Suppressor macrophage (primary cell): ENCODE measurements at regions not wholly inside any gene's neighbourhood (a gene's known extent, or its start where the extent isn't known, plus 50 kb on each side); places are given as distances from the start of the nearest gene placed in this dataset.

Experiments used
- DNase-seq, 4 experiments: peaks; one replicate each; pipeline ENCODE4 v3.0.0-alpha.2; 2020 to 2022

- DNase-seq, result no peak
These were observed 106.3 kb upstream of the GDF10 start for GRCh38 chr10:47193666-47194065.

DNA sequence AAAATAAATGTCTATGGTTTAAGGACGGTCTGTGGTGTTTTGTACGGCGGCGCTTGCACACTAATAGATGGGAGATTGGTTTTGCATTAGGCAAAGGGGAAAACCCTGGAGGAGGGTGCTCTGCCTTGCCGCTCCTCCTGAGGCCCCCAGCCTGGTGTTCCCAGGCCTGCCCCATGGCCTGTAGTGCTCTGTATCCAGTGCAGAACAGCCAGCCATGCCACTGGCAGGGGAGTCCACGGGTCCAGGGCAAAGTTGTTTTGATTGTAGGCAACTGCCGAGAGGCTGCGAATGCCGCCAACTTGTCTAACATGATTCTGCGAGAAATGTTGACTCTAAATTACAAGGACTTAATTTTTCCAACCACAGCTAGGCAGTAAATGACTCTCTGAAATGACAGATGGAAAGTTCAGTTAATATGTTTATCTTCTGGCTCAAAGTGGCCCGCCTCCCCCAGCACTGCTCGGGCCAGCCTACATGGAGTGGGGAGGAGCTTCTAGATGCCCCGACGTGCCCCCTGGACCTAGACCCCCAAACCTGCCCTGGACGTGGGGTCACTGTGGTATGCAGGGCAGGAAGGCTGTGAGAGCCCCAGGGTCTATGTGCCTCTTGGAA, 104.6 kb upstream of the GDF10 start:
- DNase-seq, result no peak

DNA sequence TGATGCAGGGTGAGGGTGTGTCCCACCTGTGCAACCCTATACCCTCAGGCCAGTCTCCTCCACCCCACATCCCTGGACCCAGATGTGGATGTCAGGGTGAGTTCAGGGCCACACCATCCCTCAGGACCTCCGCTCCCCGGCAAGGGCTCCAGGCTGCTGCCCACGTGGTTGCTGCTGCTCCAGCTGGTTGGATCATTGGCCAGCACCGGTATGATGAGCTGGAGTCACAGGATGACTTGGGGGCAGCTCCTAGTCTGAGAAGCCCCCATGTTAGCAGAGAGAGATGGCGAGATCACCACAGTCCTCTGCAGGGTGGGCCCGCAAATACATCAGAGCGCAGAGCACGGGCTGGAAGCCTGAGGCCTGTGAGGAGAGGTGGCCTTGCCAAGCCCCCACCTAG, 103.3 kb upstream of the GDF10 start:
- no peak for DNase-seq

DNA sequence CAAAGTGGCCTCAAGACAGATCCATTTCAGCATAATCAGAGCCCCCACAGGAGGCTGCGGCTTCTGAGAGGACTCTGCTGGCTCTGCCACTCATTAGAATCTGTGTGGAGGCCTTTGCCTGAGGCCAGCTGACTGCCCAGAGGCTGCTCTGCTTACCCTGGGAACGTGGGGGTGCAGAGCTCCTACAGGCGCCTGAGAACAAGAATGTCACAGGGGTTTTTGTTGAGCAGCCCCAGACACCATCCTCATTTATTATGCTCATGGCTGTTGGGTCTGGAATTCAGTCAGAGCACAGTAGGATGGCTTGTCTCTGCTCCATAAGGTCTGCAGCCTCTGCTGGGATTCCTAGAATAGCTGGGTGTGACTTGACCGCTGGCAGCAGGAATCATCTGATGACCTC, 101.8 kb upstream of the GDF10 start:
- no peak for DNase-seq

DNA sequence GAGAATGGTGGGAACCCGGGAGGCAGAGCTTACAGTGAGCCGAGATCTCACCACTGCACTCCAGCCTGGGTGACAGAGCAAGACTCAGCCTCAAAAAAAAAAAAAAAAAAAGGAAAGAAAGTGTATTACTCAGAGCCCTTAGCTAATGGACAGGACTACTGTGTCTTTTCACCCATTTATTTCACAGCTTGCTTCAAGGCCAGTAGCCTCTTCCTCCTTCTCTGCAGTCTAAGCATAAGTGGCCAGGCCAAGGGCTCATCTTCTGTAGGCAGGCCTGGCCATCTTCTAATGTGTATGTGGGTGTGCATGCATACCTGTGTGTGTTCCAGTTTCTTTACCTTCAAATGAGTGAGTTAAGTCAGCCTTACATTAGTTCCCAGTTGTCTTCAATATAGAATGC, 94.8 kb upstream of the GDF10 start:
- peak in 3 of 4 experiments; percentile 26 to 55 (median 46) for DNase-seq

DNA sequence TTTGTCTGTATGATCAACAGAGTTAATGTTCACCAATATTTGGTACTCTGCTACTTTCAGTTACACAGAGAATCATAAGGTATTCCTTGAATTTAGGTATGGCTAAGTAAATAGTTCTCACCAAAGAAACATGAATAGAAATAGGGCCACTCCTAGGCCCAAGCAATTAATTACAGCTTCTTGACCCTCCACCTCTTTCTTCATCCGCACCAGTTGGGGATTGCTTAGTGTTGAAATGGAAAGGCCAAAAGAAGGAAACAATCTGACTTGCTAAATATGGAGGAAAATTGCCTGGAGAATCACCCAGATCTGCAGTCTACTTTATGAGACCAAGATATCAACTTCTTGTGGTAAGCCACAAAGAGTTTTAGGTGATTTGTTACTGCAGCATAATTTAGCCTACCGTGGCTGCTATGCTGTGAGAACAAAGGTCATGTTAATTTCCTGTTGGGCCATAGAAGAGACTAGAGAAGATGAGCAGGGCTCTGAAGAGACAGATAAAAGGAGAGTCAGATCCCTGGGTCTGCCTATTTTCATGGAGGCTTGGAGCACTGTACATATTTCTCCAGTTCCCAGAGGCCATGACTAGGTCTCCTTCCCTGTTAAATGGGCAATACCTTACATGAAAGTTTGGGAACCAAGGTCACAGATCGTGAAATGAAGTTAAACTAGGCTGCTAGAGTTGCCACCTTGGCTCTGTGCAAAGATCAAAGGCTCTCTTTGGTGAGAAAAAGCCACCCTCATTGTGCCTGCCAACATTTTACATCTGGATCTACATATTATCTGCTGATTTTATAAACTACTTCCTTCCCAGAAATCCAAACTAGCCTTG, 93.3 kb upstream of the GDF10 start:
- no peak for DNase-seq

DNA sequence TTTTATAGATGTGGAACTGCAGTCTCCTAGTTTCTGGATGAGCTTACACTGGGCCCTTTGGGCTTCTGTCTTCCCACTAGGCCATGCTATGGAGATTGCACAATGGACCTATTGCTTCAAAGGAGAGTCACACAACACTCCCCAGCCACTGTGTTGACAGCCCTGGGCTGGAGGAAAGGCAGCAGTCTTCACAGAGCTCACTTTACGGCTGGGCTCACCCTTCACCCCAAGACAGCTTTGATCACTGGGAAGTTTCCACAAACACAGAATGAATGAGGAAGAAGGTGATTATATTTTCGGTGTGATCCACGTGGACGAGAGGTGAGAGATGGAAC, 92.7 kb upstream of the GDF10 start:
- peak; percentile 68 to 85 (median 80) for DNase-seq

DNA sequence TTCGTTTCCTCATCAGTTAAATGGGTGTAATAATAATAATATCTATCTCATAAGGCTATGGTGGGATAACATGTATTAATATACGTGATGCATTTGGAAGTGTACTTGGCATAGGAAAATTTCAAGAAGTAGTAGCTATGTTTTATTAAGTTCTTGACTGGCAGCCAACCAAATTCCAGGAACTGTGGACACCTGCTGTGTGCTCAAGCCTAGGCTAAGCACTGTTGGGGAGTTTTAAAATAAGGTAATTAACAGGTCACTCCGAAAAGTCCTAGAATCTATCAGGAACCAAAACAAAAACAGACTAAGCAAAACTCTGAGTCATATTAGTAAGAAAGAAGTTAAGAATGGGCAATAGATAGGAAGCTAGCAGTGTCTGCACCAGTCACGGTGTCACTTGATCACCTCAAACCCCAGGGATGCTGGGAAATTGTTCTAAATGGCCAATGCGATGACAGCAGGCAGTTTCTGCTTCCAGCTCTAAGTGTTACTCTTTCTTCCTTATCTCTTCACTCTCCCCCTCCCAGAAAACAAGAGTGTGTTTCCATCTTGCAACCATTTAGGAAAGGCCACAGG, 92.0 kb upstream of the GDF10 start:
- no peak for DNase-seq

- DNase-seq, result no peak
These were observed 90.5 kb upstream of the GDF10 start for GRCh38 chr10:47209466-47209865.

- DNase-seq, result no peak
These were observed 85.5 kb upstream of the GDF10 start for GRCh38 chr10:47214520-47214919.

GRCh38 chr10:47217113-47217512, 82.9 kb upstream of the GDF10 start:
- DNase-seq, result no peak

DNA sequence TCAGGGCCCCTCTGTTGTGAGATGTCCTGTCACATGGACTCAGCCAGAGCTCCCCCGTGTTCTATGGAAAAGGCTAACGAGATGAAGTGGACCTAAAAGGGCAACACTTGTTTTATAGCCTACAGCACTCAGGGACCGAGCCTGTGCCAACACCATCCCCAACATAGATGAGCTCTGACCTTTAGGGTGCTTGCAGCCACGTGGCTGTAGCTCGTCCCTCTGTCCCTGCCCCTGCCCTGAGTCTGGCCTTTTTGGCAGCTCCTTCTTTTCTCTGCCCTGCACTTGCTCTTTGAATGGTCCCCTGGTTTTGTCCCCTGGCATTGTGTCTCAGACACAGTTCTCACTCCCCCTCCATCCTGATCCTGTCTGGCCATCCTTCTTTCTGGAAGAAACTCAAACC, 81.2 kb upstream of the GDF10 start:
- no peak for DNase-seq

GRCh38 chr10:47222461-47222860, 77.5 kb upstream of the GDF10 start:
- DNase-seq, result no peak

GRCh38 chr10:47223236-47223635, 76.8 kb upstream of the GDF10 start:
- no peak for DNase-seq

DNA sequence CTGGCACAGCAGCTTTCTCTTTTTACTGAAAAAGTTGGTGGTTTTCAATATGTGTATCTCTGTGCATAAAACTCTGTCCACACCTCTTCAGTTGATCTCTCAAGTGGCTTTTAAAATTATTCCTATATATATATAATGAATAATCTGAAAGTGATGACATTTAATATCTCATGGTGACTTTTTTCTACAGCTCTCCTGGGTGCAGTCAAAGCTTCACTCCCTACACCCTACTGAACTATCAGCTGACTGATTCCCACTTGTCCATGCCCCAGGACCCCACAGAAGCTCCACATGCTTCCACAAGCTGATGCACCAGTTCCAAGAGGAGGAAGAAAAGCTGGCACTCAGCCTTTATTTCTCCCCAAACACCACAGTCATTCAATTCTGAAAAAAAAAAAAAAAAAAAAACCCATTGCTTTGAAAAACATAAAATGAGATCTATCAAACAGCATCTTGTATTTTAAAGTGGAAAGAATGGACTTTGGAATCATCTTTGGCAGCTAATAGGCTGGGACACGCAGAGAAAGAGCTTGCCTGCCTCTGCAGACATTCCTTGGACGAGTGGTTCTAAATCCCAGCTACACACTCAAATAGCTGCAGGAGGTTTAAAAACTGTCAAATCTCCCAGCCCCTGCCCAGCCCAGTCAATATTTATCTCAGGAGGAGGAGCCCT, 75.3 kb upstream of the GDF10 start:
- no peak for DNase-seq

DNA sequence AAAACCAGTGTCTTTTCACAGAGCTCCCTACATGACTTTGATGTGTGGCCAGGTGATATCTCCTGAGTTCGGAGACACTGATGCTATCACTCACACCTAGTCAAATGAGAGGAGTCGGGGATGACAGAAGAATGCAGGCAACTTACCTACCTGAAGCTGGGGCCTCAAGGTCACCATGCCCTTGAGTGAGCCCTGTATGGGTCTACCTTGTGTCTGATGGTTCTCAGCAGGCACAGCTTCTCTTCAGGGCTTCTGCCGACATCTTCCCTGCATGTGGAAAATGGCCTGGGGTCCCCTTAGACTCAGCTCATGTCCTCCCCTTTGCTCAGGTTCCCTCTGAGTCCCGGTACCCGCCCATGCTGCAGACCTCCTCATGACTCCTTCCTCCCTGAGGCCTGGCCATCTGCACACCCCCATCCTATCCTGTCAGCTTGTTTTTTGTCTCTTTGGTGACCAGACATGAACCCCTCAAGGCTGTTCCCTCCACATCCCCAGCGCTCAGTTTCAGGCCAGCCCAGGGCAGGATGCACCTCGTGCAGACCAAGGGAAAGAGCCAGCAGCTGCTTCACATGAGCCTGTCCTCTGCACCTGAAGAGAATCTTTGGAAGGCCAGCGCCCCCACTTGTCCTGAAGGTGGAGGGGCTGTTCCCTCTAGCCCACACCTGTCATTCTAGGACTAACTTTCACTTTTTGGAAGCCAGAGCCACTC, 74.6 kb upstream of the GDF10 start:
- DNase-seq, result no peak

- DNase-seq, result peak in 3 of 4 experiments; percentile 40 to 54 (median 51)
These were observed 73.9 kb upstream of the GDF10 start for GRCh38 chr10:47225928-47226645.

GRCh38 chr10:47230482-47230881, 69.5 kb upstream of the GDF10 start:
- DNase-seq, result peak; percentile 26 to 44 (median 39)

DNA sequence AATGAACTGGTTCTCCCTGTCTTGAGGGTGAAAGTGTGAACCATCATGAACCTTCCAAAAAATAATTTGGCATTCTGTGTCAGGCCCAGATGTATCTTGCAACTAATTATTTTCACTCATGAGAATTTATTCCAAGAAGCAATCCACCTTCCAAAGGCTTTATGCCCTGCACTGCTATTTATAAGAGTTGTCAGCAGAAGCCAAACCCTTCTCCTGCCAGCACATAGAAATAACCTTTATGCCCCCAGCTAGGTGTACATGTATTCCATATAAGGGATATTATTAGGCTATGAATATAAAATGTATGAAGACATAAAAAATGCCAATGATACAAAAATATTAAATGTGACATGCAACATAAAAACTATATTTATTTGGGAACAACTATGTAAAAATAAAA, 69.0 kb upstream of the GDF10 start:
- no peak for DNase-seq

GRCh38 chr10:47231414-47231813, 68.6 kb upstream of the GDF10 start:
- DNase-seq, result peak in 2 of 4 experiments; percentile 29 to 35

DNA sequence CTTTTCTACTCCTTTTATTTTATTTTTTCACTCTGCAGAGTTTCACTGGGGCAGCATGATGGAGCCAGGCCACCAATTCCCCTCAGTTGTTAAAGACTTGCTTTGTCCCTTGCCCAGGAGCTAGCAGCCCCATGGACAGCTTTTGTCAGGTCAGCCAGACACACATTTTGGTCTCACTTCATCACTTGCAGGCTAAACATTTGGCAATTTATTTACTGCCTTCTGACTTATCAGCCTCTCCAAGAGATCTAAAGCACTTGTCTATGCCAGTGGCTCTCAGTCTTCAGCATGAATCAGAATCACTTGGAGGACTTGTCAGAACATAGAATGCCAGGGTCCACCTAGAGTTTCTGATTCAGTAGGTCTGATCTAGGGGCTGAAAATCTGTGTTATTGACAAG, 66.4 kb upstream of the GDF10 start:
- DNase-seq, result no peak

DNA sequence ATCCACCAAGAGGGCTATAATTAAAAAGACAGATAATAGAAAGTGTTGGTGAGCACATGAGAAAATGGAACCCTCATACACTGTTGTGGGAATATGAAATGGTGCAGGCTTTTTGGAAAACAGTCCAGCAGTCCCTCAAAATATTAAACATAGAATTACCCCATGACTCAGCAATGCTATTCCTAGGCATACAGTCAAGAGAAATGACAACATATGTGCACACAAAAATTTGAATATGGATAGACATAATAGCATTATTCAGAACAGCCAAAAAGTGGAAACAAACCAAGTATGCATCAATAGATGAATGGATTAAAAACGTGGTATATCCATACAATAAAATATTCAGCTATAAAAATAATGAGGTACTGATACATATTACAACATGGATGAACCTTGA, 64.5 kb upstream of the GDF10 start:
- no peak for DNase-seq
